HFF-Myc (cell line): ENCODE measurements at regions not wholly inside any gene's neighbourhood (a gene's known extent, or its start where the extent isn't known, plus 50 kb on each side); places are given as distances from the start of the nearest gene placed in this dataset.

Experiments used
- DNase-seq: peaks from one replicate; pipeline ENCODE4 v3.0.0-alpha.2; 2011; ENCODE audit warnings: low read depth; ENCODE audit errors: extremely low read depth
- H3K4me3 ChIP-seq: replicated peaks from 2 replicates; pipeline ENCODE4 v1.5.1; 2011; ENCODE audit warnings: low read depth, mild to moderate bottlenecking, control low read depth, low read length
- TF ChIP-seq, protein P1 (sequence below): IDR thresholded peaks from 2 replicates; pipeline ENCODE4 v1.5.1; 2012; ENCODE audit warnings: mild to moderate bottlenecking, low read depth, low read length, control low read depth; ENCODE audit errors: missing control alignments

DNA sequence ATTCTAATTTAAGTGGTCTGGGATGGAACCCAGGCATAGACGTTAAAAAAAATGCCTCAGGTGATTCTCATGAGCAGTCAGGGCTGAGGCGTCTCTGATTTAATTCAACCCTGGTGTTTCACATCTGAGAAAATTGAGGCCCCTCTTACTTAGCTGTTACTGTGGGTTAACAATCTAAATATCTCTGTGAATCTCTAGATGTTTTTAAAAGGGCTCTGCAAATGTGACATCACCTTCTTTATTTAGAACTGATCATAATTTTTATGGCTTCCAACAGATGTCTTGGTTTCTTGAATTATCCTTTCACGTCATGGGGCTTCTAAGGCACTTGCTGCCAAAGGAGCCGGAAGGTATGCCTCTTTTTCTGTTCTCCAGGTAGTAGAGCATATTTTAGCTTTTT lies 76.1 kb upstream of the LIN7C start:
- TF ChIP-seq, protein P1, sequence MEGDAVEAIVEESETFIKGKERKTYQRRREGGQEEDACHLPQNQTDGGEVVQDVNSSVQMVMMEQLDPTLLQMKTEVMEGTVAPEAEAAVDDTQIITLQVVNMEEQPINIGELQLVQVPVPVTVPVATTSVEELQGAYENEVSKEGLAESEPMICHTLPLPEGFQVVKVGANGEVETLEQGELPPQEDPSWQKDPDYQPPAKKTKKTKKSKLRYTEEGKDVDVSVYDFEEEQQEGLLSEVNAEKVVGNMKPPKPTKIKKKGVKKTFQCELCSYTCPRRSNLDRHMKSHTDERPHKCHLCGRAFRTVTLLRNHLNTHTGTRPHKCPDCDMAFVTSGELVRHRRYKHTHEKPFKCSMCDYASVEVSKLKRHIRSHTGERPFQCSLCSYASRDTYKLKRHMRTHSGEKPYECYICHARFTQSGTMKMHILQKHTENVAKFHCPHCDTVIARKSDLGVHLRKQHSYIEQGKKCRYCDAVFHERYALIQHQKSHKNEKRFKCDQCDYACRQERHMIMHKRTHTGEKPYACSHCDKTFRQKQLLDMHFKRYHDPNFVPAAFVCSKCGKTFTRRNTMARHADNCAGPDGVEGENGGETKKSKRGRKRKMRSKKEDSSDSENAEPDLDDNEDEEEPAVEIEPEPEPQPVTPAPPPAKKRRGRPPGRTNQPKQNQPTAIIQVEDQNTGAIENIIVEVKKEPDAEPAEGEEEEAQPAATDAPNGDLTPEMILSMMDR, result no peak
- DNase-seq, result no peak
- no peak overlapping the region for H3K4me3 ChIP-seq

- no peak for DNase-seq
- no peak overlapping the region for H3K4me3 ChIP-seq
- TF ChIP-seq, protein P1, result no peak
These were observed 67.8 kb upstream of the LIN7C start for GRCh38 chr11:27574342-27574741.

- no peak for DNase-seq
- H3K4me3 ChIP-seq, result no peak overlapping the region
- TF ChIP-seq, protein P1, result no peak
These were observed 66.5 kb upstream of the LIN7C start for GRCh38 chr11:27573024-27573423.

GRCh38 chr11:27571154-27571810 lies 64.7 kb upstream of the LIN7C start:
- DNase-seq, result peak; percentile 43
- H3K4me3 ChIP-seq, result no peak overlapping the region
- TF ChIP-seq, protein P1, result no peak

DNA sequence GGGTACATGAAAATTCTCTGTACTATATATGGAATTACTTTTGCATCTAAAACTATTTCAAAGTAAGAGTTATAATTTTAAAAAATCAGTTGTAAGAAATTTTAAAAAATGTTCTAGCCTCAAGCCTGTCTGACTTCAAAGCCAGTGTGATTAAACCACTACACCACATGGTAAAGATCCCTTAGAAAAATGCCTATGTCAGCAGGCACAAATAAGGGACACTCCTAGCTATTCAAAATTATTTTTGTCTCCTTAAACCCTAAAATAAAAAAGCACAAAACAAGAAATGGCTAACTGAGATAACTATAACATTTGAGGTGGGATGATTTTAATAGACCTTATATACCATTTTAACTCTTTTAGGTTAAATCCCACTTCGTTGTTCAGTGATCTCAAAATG lies 64.0 kb upstream of the LIN7C start:
- no peak for DNase-seq
- TF ChIP-seq, protein P1, result no peak
- H3K4me3 ChIP-seq, result no peak overlapping the region

GRCh38 chr11:27563641-27564040 lies 57.1 kb upstream of the LIN7C start:
- no peak for DNase-seq

More at GRCh38 chr11:27563641-27564040, 57.1 kb upstream of the LIN7C start:
- TF ChIP-seq, protein P1, result no peak
- no peak overlapping the region for H3K4me3 ChIP-seq
